ENCODE measurements at regions not wholly inside any gene's neighbourhood (a gene's known extent, or its start where the extent isn't known, plus 50 kb on each side); places are given as distances from the start of the nearest gene placed in this dataset.

DNA sequence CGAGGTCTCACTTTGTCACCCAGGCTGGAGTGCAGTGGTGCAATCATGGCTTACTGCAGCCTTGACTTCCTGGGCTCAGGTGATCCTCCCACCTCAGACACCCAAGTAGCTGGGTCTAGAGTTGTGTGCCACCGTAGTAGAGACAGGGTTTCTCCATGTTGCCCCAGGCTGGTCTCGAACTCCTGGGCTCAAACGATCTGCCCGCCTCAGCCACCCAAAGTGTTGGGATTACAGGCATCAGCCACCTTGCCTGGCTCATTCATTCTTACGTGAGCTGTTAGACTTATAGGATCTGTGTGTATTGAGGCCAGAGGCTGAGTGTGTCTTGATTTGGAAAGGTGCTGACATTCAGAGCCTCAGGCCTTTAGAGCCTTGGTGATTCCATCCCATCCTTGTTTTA is 128.1 kb downstream of the SLC25A47 start:
- no peak for TF ChIP-seq CTCF (conservative IDR thresholded peaks at IDR 0.05; ENCODE audit: low read depth)
- no peak for DNase-seq (ENCODE audit: low spot score)
- ChIA-PET POLR2A (ENCODE audit: low non-redundant PET) (no interaction called here), CTCF (no interaction called here)
- no peak overlapping the region for H3K27ac ChIP-seq

DNA sequence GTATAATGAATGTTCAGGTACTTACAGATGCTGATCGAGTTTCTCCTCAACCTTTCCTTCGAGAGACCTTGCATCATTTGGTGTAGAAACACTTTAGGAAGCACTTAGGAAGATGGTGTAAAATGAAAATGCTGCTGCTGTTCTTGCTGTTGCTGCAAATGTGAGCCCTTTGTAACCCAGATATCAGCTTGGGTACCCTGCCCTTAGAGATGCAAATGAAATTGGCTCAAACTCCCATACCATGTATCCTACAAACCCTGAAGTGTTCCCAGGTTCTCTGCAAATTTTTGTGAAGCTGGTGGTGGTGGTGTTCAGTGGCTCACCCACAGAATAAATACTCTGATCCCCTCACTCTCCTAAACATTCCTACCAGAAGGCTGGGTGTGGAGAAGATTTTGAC is 130.8 kb downstream of the SLC25A47 start:
- TF ChIP-seq CTCF (conservative IDR thresholded peaks at IDR 0.05; ENCODE audit: low read depth) = no peak
- DNase-seq (ENCODE audit: low spot score) = no peak
- POLR2A ChIA-PET (ENCODE audit: low non-redundant PET) = no interaction called here
- CTCF ChIA-PET = interaction anchor here (0.7 to 1.3 kb wide), 2 partner anchors 23 to 121 kb away, joined by 3 to 8 read pairs; no protein-coding TSS in a partner anchor
- H3K27ac ChIP-seq = no peak overlapping the region

- ChIA-PET CTCF (interaction anchor here (0.7 to 1.3 kb wide), 2 partner anchors 22 to 121 kb away, joined by 3 to 8 read pairs; no protein-coding TSS in a partner anchor), POLR2A (ENCODE audit: low non-redundant PET) (no interaction called here)
- H3K27ac ChIP-seq = no peak overlapping the region
- DNase-seq (ENCODE audit: low spot score) = no peak
- TF ChIP-seq CTCF (conservative IDR thresholded peaks at IDR 0.05; ENCODE audit: low read depth) = no peak
Observed at GRCh38 chr14:100454437-100454836, 131.3 kb downstream of the SLC25A47 start.

DNA sequence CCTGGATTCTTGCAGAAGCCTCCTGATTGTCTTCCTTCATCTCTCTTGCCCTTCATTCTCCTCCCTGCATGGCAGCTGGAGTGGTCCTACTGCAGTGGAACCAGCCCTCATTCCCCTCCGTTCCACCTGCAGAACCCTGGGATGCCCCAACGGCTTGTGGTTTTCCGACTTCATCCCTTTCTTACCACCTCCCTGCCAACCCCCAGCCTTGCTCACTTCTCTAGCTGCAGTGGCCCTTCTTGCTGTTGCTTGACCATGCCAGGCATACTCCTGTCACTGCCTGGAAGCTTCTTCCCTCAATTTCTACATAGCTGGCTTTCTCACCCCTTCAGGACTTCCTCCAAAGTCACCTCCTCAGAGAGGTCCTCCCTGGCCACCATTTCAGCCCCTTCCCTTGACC is 123.3 kb downstream of the BEGAIN start:
- no peak for DNase-seq (ENCODE audit: low spot score)
- POLR2A ChIA-PET (ENCODE audit: low non-redundant PET) = no interaction called here
- no peak for TF ChIP-seq CTCF (conservative IDR thresholded peaks at IDR 0.05; ENCODE audit: low read depth)
- CTCF ChIA-PET = no interaction called here
- no peak overlapping the region for H3K27ac ChIP-seq

DNA sequence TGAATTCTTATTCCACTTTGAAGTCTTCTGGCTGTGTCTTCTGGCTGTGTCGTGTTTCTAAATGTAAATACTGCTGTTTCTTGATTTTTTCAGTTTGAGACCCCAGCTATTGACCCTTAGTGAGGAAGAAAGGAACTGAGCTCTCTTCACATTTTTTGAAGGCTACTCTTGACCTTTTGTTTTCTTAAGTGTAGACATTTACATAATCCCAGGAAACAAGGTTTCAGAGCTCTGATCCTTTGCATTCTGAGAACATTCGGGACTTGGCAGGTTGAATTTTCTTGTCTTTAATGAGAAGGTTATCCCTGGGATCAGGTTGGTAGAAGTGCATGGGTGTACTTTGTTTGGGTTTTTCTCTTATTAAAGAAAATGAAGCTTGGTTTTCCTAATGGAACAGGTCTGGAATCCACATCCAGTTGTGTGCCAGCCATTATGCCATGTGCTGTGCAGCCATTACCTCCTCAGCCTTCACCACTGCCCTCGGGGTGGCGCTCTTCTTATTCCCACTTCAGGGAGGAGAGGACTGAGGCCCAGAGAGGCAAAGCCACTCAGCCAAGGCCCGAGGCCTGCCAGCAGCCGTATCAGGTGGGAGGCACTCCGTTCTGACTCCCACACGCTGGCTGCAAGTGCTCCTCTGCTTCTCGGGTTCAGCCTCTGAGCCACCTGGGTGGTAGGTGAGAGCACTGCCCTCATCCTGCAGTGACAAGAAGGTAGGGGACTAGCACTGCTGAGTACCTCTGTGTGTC is 120.9 kb downstream of the BEGAIN start:
- H3K27ac ChIP-seq = no peak overlapping the region
- CTCF ChIA-PET = interaction anchor here (0.5 kb wide), 2 partner anchors 67 to 890 kb away, joined by 3 read pairs; no protein-coding TSS in a partner anchor
- POLR2A ChIA-PET (ENCODE audit: low non-redundant PET) = no interaction called here
- no peak for TF ChIP-seq CTCF (conservative IDR thresholded peaks at IDR 0.05; ENCODE audit: low read depth)
- no peak for DNase-seq (ENCODE audit: low spot score)

DNA sequence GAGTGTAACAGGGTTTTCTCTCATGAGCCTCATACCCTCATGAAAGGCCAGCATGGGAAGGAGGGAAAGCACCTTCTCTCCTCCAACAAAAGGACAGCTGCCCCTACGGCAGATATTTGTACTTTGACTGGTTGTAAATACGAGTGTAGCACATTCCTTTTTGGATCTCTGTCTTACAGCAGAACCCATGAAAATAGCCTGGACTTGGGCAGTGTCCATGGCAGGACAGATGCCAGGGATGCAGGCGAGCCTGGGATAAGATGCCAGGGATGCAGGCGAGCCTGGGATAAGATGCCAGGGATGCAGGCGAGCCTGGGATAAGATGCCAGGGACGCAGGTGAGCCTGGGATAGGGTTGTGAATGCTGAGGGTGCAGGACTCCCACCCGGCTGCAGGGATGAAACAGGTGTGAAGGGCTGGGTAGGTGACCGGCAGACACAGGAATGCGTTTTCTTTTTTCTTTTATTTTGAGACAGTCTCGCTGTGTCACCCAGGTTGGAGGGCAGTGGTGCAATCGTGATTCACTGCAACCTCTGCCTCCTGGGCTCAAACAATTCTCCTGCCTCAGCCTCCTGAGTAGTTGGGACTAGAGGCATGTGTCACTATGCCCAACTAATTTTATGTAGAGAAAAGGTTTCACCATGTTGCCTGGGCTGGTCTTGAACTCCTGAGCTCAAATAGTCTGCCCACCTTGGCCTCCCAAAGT is 120.0 kb downstream of the BEGAIN start:
- ChIA-PET POLR2A (ENCODE audit: low non-redundant PET) (no interaction called here), CTCF (no interaction called here)
- TF ChIP-seq CTCF (conservative IDR thresholded peaks at IDR 0.05; ENCODE audit: low read depth) = no peak
- DNase-seq (ENCODE audit: low spot score) = no peak
- H3K27ac ChIP-seq = no peak overlapping the region

Measured in RWPE1 (cell line).